ENCODE measurements at regions not wholly inside any gene's neighbourhood (a gene's known extent, or its start where the extent isn't known, plus 50 kb on each side); places are given as distances from the start of the nearest gene placed in this dataset.

DNA sequence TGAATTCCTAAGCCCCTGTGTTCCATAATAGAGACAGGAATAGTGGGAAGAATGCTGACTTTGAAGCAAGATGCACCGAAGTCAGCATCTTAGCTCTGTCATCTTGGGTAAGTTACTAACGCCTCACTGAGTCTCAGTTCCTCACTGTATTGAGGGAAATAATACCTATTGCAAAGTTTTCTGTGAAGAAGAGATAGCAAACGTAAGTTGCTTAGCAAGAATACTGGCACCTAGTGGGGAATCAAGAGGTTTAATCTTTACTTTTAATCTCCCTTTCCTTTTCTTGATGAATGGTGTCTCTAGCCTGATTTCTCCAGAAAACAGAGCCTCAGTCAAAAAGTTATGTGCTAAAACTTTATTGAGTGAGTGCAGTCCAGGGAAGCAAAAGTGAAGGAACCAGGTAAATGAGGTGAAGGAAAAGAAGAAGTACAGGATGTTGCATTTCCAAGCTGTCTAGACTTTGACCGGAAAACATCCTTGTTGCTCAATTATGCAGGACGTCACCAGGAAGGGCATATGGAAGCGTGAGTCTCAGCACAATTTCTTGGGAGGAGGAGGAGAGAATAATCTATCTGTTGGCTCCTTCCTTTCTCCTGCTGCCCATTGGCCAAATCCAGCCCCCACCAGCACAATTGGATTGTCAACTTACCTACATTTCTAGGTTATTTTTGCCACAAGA, 210.0 kb downstream of the B3GLCT start:
- FAIRE-seq: no peak
- DNase-seq (ENCODE audit: low read depth): peak; percentile 23
- Histone ChIP-seq H3K36me3 (ENCODE audit: control insufficient read depth, insufficient read depth, low read length) (no peaks in the 10 kb centered on the region), H3K27me3 (ENCODE audit: control insufficient read depth, insufficient read depth, low read length) (no peaks in the 10 kb centered on the region), H3K4me3 (ENCODE audit: low read depth, low read length) (no peak overlapping the region)
- TF ChIP-seq, protein P1, sequence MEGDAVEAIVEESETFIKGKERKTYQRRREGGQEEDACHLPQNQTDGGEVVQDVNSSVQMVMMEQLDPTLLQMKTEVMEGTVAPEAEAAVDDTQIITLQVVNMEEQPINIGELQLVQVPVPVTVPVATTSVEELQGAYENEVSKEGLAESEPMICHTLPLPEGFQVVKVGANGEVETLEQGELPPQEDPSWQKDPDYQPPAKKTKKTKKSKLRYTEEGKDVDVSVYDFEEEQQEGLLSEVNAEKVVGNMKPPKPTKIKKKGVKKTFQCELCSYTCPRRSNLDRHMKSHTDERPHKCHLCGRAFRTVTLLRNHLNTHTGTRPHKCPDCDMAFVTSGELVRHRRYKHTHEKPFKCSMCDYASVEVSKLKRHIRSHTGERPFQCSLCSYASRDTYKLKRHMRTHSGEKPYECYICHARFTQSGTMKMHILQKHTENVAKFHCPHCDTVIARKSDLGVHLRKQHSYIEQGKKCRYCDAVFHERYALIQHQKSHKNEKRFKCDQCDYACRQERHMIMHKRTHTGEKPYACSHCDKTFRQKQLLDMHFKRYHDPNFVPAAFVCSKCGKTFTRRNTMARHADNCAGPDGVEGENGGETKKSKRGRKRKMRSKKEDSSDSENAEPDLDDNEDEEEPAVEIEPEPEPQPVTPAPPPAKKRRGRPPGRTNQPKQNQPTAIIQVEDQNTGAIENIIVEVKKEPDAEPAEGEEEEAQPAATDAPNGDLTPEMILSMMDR (IDR thresholded peaks at IDR 0.05; ENCODE audit: insufficient read depth, low read length, severe bottlenecking): peak; percentile 27

- H3K4me3 ChIP-seq (ENCODE audit: low read depth, low read length): no peak overlapping the region
- H3K27me3 ChIP-seq (ENCODE audit: control insufficient read depth, insufficient read depth, low read length): no peaks in the 10 kb centered on the region
- DNase-seq (ENCODE audit: low read depth): no peak
- TF ChIP-seq, protein P1 (IDR thresholded peaks at IDR 0.05; ENCODE audit: insufficient read depth, low read length, severe bottlenecking): no peak
- FAIRE-seq: no peak
- no peaks in the 10 kb centered on the region for H3K36me3 ChIP-seq (ENCODE audit: control insufficient read depth, insufficient read depth, low read length)
Measured at GRCh38 chr13:31413516-31413915, 213.7 kb downstream of the B3GLCT start.

DNA sequence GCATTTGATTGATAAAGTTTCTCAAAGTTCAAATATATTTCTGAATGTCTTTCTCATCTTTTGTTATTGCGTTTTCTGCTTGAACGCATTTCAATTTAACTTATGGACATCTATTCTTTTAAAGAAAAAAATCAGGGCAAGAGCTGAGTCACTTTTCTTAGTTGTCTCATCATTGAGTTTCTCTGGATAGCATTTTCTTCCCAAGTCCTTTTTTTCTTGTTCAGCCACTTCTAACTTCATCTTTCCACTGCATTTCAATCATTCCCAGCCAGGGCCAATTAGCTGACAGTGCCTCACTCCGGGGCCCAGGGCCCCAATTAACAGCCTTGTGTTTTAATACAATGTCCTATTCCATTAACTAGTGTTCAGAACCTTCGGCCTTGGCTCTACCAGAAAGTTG, 216.3 kb downstream of the B3GLCT start:
- no peaks in the 10 kb centered on the region for H3K27me3 ChIP-seq (ENCODE audit: control insufficient read depth, insufficient read depth, low read length)
- no peak overlapping the region for H3K4me3 ChIP-seq (ENCODE audit: low read depth, low read length)
- H3K36me3 ChIP-seq (ENCODE audit: control insufficient read depth, insufficient read depth, low read length): no peaks in the 10 kb centered on the region
- TF ChIP-seq, protein P1 (IDR thresholded peaks at IDR 0.05; ENCODE audit: insufficient read depth, low read length, severe bottlenecking): no peak
- DNase-seq (ENCODE audit: low read depth) (no peak), FAIRE-seq (no peak)

- DNase-seq (ENCODE audit: low read depth): no peak
- no peaks in the 10 kb centered on the region for H3K36me3 ChIP-seq (ENCODE audit: control insufficient read depth, insufficient read depth, low read length)
- TF ChIP-seq, protein P1 (IDR thresholded peaks at IDR 0.05; ENCODE audit: insufficient read depth, low read length, severe bottlenecking): no peak
- no peak overlapping the region for H3K4me3 ChIP-seq (ENCODE audit: low read depth, low read length)
- H3K27me3 ChIP-seq (ENCODE audit: control insufficient read depth, insufficient read depth, low read length): no peaks in the 10 kb centered on the region
- FAIRE-seq: no peak
Measured at GRCh38 chr13:31418186-31418585, 218.4 kb downstream of the B3GLCT start.

- FAIRE-seq (peak; percentile 70), DNase-seq (ENCODE audit: low read depth) (no peak)
- Histone ChIP-seq H3K4me3 (ENCODE audit: low read depth, low read length) (no peak overlapping the region), H3K36me3 (ENCODE audit: control insufficient read depth, insufficient read depth, low read length) (no peaks in the 10 kb centered on the region), H3K27me3 (ENCODE audit: control insufficient read depth, insufficient read depth, low read length) (no peaks in the 10 kb centered on the region)
- TF ChIP-seq, protein P1 (IDR thresholded peaks at IDR 0.05; ENCODE audit: insufficient read depth, low read length, severe bottlenecking): no peak
Measured at GRCh38 chr13:31421756-31422155, 222.0 kb downstream of the B3GLCT start.

Data from bronchial epithelial cell (primary cell).